ENCODE measurements at regions not wholly inside any gene's neighbourhood (a gene's known extent, or its start where the extent isn't known, plus 50 kb on each side); places are given as distances from the start of the nearest gene placed in this dataset.
"Not testable (repeated sequence)": the region's sequence is repeated elsewhere in the genome, so short reads cannot be mapped to it uniquely, and the experiment has no call there.

GRCh38 chr5:14942212-14942611 is 70.6 kb upstream of the ANKH start:
- DNase-seq (ENCODE audit: low read depth) = no peak

GRCh38 chr5:14937254-14937653 is 65.7 kb upstream of the ANKH start:
- no peak for DNase-seq (ENCODE audit: low read depth)

- DNase-seq (ENCODE audit: low read depth) = no peak
These were observed 65.0 kb upstream of the ANKH start for GRCh38 chr5:14936588-14936987.

- DNase-seq (ENCODE audit: low read depth) = no peak
These were observed 63.8 kb upstream of the ANKH start for GRCh38 chr5:14935341-14935740.

- no peak for DNase-seq (ENCODE audit: low read depth)
These were observed 61.4 kb upstream of the ANKH start for GRCh38 chr5:14932902-14933469.

GRCh38 chr5:14930486-14930885 is 58.9 kb upstream of the ANKH start:
- no peak for DNase-seq (ENCODE audit: low read depth)

- DNase-seq (ENCODE audit: low read depth) = no peak
These were observed 57.9 kb upstream of the ANKH start for GRCh38 chr5:14929293-14930065.

GRCh38 chr5:14928661-14929060 is 57.1 kb upstream of the ANKH start:
- DNase-seq (ENCODE audit: low read depth) = no peak

GRCh38 chr5:14925326-14925725 is 53.7 kb upstream of the ANKH start:
- no peak for DNase-seq (ENCODE audit: low read depth)

- not testable (repeated sequence) for DNase-seq (ENCODE audit: low read depth)
These were observed 51.4 kb upstream of the ANKH start for GRCh38 chr5:14922952-14923351.

GRCh38 chr5:14922456-14922855 is 50.9 kb upstream of the ANKH start:
- no peak for DNase-seq (ENCODE audit: low read depth)
